PC-9 (cell line): ENCODE measurements at regions not wholly inside any gene's neighbourhood (a gene's known extent, or its start where the extent isn't known, plus 50 kb on each side); places are given as distances from the start of the nearest gene placed in this dataset.

Experiments used
- BruUV-seq: library from RNA; stranded (reverse); fragments of 400-500 nt; replicated peaks from 2 replicates; lab custom pipeline; 2021; lab: Mats Ljungman, UMichigan
- CTCF ChIA-PET: fragments of 300-600 bp; sonication (Branson Sonifier 250); formaldehyde crosslinking; loops from one replicate; lab custom pipeline; 2022; ENCODE audit warnings: antibody characterized with exemption; lab: Charles Lee
- POLR2A ChIA-PET: fragments of 300-600 bp; sonication (Branson Sonifier 250); formaldehyde crosslinking; loops from one replicate; lab custom pipeline; 2022; ENCODE audit warnings: antibody characterized with exemption; ENCODE audit not compliant: unreplicated experiment; lab: Charles Lee
- DNase-seq, 2 experiments: peaks; one replicate each; pipeline versions ENCODE4 v3.0.0 to v3.0.0-alpha.2; 2015 to 2022; ENCODE audit warnings: mixed read lengths in 1 of 2
- H2AFZ ChIP-seq: fragments of 200-600 bp; sonication (generic); 2 replicates; pipeline ENCODE4 v1.8.1; 2017; ENCODE audit warnings: antibody characterized with exemption
- H3F3A ChIP-seq: fragments of 200-600 bp; sonication (generic); 2 replicates; pipeline ENCODE4 v1.8.1; 2017; ENCODE audit warnings: antibody characterized with exemption, mild to moderate bottlenecking, low read depth; ENCODE audit not compliant: insufficient read depth
- H3K27ac ChIP-seq: fragments of 200-600 bp; sonication (generic); 2 replicates; pipeline ENCODE4 v1.6.1; 2016; ENCODE audit warnings: mixed run types
- H3K27me3 ChIP-seq: fragments of 200-600 bp; sonication (generic); 2 replicates; pipeline ENCODE4 v1.6.1; 2016; ENCODE audit warnings: low read depth, mixed run types; ENCODE audit not compliant: insufficient read depth
- H3K36me3 ChIP-seq: fragments of 200-600 bp; sonication (generic); 2 replicates; pipeline ENCODE4 v1.6.1; 2016; ENCODE audit warnings: low read depth, mixed run types
- H3K4me1 ChIP-seq: fragments of 200-600 bp; sonication (generic); replicated peaks from 2 replicates; pipeline ENCODE4 v1.6.1; 2016; ENCODE audit warnings: mixed run types; ENCODE audit not compliant: insufficient read depth
- H3K4me2 ChIP-seq: fragments of 200-600 bp; sonication (generic); 2 replicates; pipeline ENCODE4 v1.6.1; 2017; ENCODE audit warnings: mixed run types
- H3K4me3 ChIP-seq: fragments of 200-600 bp; sonication (generic); 2 replicates; pipeline ENCODE4 v1.6.1; 2016; ENCODE audit warnings: mixed run types
- H3K79me2 ChIP-seq: fragments of 200-600 bp; sonication (generic); 2 replicates; pipeline ENCODE4 v1.6.1; 2017; ENCODE audit warnings: low read depth, mixed run types
- H3K9me2 ChIP-seq: fragments of 200-600 bp; sonication (generic); 2 replicates; pipeline ENCODE4 v1.8.1; 2017; ENCODE audit warnings: mild to moderate bottlenecking; ENCODE audit not compliant: insufficient read depth
- H3K9me3 ChIP-seq: fragments of 200-600 bp; sonication (generic); 2 replicates; pipeline ENCODE4 v1.8.1; 2016; ENCODE audit warnings: low read depth; ENCODE audit not compliant: insufficient read depth
- H4K20me1 ChIP-seq: fragments of 200-600 bp; sonication (generic); 2 replicates; pipeline ENCODE4 v1.8.1; 2017; ENCODE audit not compliant: insufficient read depth
- EZH2 ChIP-seq: fragments of 200-600 bp; sonication (generic); IDR thresholded peaks from 2 replicates; pipeline ENCODE4 v1.8.0; 2017; ENCODE audit warnings: antibody characterized with exemption, low read depth
- intact Hi-C: fragments of 100-400 bp; cut with micrococcal nuclease; formaldehyde crosslinking; loops from one replicate; pipeline ENCODE4 v1.10.0; 2022; ENCODE audit not compliant: unreplicated experiment
- TF ChIP-seq, protein P1 (sequence below): fragments of 200-600 bp; sonication (generic); conservative IDR thresholded peaks from 2 replicates; pipeline ENCODE4 v1.6.1; 2017; ENCODE audit warnings: mixed run types, antibody characterized with exemption, mild to moderate bottlenecking, moderate library complexity

DNA sequence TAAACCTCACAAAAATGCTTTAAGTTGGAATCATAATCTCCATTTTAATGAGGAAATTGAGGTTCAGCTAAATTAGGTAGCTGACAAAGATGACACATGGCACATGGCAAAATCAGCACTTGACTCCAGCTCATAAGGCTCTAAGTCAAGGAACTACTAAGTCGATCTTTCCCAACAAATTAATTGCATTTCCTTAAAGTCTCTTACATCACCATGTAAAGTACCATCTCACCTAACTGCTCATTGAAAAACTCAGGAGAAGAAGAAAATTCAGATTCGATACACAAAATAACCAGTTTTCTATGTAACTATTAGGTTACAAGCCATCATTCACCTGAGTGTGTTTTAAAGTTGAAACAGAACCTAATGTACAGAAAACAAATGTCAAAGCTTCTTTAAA, 85.8 kb upstream of the IFNE start:
- no peaks in the 10 kb centered on the region for H3K9me2 ChIP-seq
- H3K36me3 ChIP-seq, result no peaks in the 10 kb centered on the region
- no peaks in the 10 kb centered on the region for H3K4me1 ChIP-seq
- CTCF ChIA-PET, result no interaction called here
- H3K4me3 ChIP-seq, result no peak overlapping the region
- intact Hi-C loops, result no loop called here
- no peak for DNase-seq
- H3K9me3 ChIP-seq, result no peaks in the 10 kb centered on the region
- BruUV-seq, result no TSS peak
- no peaks in the 10 kb centered on the region for H3F3A ChIP-seq
- H2AFZ ChIP-seq, result no peak overlapping the region
- H3K79me2 ChIP-seq, result no peaks in the 10 kb centered on the region
- no peak overlapping the region for H3K4me2 ChIP-seq
- TF ChIP-seq, protein P1, sequence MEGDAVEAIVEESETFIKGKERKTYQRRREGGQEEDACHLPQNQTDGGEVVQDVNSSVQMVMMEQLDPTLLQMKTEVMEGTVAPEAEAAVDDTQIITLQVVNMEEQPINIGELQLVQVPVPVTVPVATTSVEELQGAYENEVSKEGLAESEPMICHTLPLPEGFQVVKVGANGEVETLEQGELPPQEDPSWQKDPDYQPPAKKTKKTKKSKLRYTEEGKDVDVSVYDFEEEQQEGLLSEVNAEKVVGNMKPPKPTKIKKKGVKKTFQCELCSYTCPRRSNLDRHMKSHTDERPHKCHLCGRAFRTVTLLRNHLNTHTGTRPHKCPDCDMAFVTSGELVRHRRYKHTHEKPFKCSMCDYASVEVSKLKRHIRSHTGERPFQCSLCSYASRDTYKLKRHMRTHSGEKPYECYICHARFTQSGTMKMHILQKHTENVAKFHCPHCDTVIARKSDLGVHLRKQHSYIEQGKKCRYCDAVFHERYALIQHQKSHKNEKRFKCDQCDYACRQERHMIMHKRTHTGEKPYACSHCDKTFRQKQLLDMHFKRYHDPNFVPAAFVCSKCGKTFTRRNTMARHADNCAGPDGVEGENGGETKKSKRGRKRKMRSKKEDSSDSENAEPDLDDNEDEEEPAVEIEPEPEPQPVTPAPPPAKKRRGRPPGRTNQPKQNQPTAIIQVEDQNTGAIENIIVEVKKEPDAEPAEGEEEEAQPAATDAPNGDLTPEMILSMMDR, result no peak
- no peak for TF ChIP-seq EZH2
- no peak overlapping the region for H3K27ac ChIP-seq
- H3K27me3 ChIP-seq, result no peaks in the 10 kb centered on the region
- H4K20me1 ChIP-seq, result no peaks in the 10 kb centered on the region
- POLR2A ChIA-PET, result no interaction called here

DNA sequence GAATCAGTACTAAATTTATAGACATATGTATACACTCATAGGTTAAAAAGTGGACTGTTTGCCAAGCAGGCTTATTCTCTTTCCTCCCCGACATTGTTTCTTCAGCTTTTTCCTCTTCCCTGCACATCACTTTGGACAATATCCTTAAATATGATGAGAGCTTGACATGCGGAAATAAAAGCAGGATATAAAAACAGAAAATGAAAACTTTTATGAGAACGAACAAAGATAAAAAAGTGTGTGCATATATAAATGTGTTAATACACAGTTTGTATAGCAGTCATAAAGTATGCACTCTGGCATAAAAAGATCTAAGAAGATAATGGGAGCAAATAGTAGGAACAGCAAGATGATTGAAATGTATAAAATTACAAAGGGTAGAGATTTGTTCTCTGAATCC, 86.4 kb upstream of the IFNE start:
- Histone ChIP-seq H2AFZ (no peak overlapping the region), H3F3A (no peaks in the 10 kb centered on the region), H3K79me2 (no peaks in the 10 kb centered on the region), H3K9me2 (no peaks in the 10 kb centered on the region), H3K36me3 (no peaks in the 10 kb centered on the region), H3K27me3 (no peaks in the 10 kb centered on the region), H4K20me1 (no peaks in the 10 kb centered on the region), H3K4me2 (no peak overlapping the region), H3K4me1 (no peaks in the 10 kb centered on the region), H3K27ac (no peak overlapping the region), H3K9me3 (no peaks in the 10 kb centered on the region), H3K4me3 (no peak overlapping the region)
- CTCF ChIA-PET, result no interaction called here
- BruUV-seq, result no TSS peak
- POLR2A ChIA-PET, result no interaction called here
- TF ChIP-seq EZH2, result no peak
- TF ChIP-seq, protein P1, result no peak
- intact Hi-C loops, result no loop called here
- DNase-seq, result no peak

GRCh38 chr9:21569721-21570120, 87.6 kb upstream of the IFNE start:
- Histone ChIP-seq H3K9me2 (no peaks in the 10 kb centered on the region), H4K20me1 (no peaks in the 10 kb centered on the region), H3K79me2 (no peaks in the 10 kb centered on the region), H3K4me1 (0 out of 2 replicates have a peak, but pooled peaks cover under 1% of the 10 kb centered on the region), H3K4me3 (no peak overlapping the region), H3K27me3 (no peaks in the 10 kb centered on the region), H3K36me3 (no peaks in the 10 kb centered on the region), H3K9me3 (no peaks in the 10 kb centered on the region; the same call in 1 of the 2 replicates), H3F3A (no peaks in the 10 kb centered on the region), H2AFZ (no peak overlapping the region), H3K27ac (no peak overlapping the region), H3K4me2 (no peak overlapping the region)
- no peak for DNase-seq
- ChIA-PET POLR2A (interaction anchor here (0.6 kb wide), 1 partner anchor 8 kb away, joined by 7 read pairs; no protein-coding TSS in a partner anchor), CTCF (no interaction called here)
- no TSS peak for BruUV-seq
- TF ChIP-seq, protein P1, result no peak
- TF ChIP-seq EZH2, result no peak
- intact Hi-C loops, result no loop called here
